AG10803 (cell line): ENCODE measurements at regions not wholly inside any gene's neighbourhood (a gene's known extent, or its start where the extent isn't known, plus 50 kb on each side); places are given as distances from the start of the nearest gene placed in this dataset.

ENCODE experiments used
- DNase-seq: peaks from one replicate; pipeline ENCODE4 v3.0.0; 2010; ENCODE audit warnings: low read depth
- H3K4me3 ChIP-seq: 2 replicates; pipeline ENCODE4 v1.5.1; 2011; ENCODE audit warnings: mild to moderate bottlenecking, low read length, control low read depth
- TF ChIP-seq, protein P1 (sequence below): conservative IDR thresholded peaks from 2 replicates; pipeline ENCODE4 v1.5.1; 2011; ENCODE audit warnings: mild to moderate bottlenecking, low read length, control low read depth, inconsistent platforms

GRCh38 chr22:49545606-49546005 lies 282.1 kb downstream of the BRD1 start:
- TF ChIP-seq, protein P1, sequence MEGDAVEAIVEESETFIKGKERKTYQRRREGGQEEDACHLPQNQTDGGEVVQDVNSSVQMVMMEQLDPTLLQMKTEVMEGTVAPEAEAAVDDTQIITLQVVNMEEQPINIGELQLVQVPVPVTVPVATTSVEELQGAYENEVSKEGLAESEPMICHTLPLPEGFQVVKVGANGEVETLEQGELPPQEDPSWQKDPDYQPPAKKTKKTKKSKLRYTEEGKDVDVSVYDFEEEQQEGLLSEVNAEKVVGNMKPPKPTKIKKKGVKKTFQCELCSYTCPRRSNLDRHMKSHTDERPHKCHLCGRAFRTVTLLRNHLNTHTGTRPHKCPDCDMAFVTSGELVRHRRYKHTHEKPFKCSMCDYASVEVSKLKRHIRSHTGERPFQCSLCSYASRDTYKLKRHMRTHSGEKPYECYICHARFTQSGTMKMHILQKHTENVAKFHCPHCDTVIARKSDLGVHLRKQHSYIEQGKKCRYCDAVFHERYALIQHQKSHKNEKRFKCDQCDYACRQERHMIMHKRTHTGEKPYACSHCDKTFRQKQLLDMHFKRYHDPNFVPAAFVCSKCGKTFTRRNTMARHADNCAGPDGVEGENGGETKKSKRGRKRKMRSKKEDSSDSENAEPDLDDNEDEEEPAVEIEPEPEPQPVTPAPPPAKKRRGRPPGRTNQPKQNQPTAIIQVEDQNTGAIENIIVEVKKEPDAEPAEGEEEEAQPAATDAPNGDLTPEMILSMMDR = no peak
- no peak overlapping the region for H3K4me3 ChIP-seq
- no peak for DNase-seq

- no peak overlapping the region for H3K4me3 ChIP-seq
- TF ChIP-seq, protein P1 = no peak
- DNase-seq = no peak
Measured at GRCh38 chr22:49544286-49544685, 283.4 kb downstream of the BRD1 start.

DNA sequence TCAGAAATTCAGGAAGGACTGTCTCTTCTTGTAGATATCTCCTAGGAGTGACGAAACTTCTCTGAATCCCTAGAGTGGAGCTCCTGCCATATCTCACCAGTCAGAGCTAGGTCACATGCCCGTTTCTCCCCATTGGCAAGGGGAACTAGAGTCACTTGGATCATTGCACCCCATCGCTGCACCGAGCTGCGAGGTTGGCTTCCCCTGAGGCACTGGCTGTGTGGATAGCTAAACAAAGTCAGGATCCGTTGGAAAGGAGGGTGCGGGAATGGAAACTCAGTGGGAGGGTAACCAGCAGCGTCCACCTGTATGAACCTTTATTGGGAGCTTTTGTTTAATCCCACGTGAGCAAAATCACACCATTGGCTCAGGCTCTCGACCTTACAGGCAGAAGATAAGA lies 283.8 kb downstream of the BRD1 start:
- DNase-seq = no peak
- TF ChIP-seq, protein P1 = no peak

GRCh38 chr22:49541693-49542230 lies 285.9 kb downstream of the BRD1 start:
- TF ChIP-seq, protein P1 = no peak
- no peak for DNase-seq
- no peak overlapping the region for H3K4me3 ChIP-seq

More for the DNA sequence above, 283.8 kb downstream of the BRD1 start:
- H3K4me3 ChIP-seq = no peak overlapping the region

DNA sequence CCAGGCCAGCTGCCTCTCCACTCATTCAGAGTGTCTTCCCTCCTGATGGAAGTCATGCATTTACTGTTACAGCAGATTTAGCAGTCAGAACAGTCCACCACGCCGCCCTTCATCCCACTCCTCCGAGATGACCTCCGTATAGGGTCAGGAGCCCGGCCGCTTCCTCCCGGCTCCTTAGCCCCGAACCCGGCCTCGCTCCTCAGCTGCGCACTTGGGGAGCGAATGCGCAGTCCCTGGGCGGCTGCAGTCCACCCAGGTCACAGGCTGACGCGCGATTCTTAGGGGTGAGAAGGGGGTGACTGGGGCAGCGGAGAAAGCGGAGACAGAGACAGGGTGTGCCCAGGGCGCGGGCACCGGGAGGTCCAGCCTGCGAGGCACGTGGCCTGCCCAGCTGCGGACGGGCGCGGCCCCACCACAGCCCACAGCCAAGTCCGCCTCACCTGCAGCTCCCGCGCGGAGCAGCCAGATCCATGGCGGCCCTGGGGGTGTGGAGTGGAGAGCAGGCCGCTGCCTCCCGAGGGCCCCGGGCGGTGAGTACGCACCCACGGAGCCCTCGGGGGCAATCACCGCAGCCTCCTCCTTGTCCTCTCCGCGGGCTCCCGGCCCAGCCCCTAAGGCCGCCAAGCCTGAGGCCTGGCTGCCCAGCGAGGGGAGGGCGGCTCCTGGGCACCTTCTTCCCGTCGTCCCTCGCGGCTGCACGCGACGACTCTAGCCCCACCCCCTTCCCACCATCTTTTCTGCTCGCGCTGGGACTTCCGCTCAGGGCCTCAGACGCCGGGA lies 286.6 kb downstream of the BRD1 start:
- DNase-seq = no peak
- TF ChIP-seq, protein P1 = no peak
- H3K4me3 ChIP-seq = no peak overlapping the region

DNA sequence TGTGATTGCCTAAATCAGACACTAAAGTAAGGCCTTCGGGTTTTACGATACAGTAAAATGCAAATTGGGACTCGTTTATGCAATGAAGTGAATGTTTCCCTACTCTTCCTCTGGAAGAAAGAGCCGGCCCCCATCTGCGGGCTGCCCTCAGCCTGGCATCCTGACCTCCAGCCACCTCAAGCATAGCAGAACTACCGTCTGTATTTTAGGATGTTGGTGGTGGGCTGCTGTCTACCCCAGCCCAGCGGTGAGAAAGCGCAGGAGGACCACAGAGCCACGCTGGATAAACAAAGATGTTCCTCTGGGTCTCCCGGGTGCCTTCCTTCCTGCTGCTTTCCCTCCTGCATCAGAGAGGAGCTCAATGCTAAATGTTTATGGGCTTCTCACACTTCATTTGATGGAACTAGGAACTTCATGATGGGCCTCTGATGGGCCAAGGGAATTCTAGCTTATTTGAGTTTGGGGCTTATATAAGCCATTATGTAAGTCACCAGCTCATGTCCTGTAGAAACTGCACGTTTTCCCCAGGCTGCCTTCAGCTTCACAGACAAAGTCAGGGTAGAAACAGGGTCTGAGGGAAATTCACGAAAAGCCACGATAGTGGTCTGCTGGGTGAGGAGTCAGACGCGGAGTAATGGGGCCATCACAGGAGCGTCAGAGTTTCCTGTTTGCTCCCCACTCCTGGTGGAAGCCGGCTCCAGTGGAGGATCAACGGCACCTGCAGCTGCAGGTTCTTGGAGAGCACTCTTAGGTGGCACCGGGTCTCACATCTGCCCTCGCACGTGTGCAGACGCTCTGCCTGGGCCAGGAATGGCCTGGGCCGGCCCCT lies 287.4 kb downstream of the BRD1 start:
- TF ChIP-seq, protein P1 = no peak
- no peak for DNase-seq
- no peak overlapping the region for H3K4me3 ChIP-seq
